Small intestine (tissue), 7 donors: ENCODE measurements at regions not wholly inside any gene's neighbourhood (a gene's known extent, or its start where the extent isn't known, plus 50 kb on each side); places are given as distances from the start of the nearest gene placed in this dataset.

ENCODE experiments used
- DNase-seq, 2 donors: peaks; one replicate each; pipeline versions ENCODE4 v3.0.0 to v3.0.0-alpha.2; 2013
- FAIRE-seq: peaks from 2 replicates; lab custom pipeline; 2012; peaks lifted over from hg19 to GRCh38; lab: Jason Lieb, UNC
- H3K27ac ChIP-seq, 3 donors: one replicate each; pipeline ENCODE4 v1.5.1; 2013; ENCODE audit warnings: low read length in 2 of 3, mild to moderate bottlenecking in 2 of 3, control low read depth in 1 of 3, inconsistent platforms in 1 of 3, low read depth in 1 of 3, moderate library complexity in 1 of 3
- H3K27me3 ChIP-seq, 3 donors: one replicate each; pipeline ENCODE4 v1.6.1; 2013; ENCODE audit warnings: low read length in 3 of 3, inconsistent platforms in 1 of 3; ENCODE audit not compliant: control insufficient read depth in 3 of 3, insufficient read depth in 3 of 3
- H3K36me3 ChIP-seq, 3 donors: one replicate each; pipeline ENCODE4 v1.6.1; 2013; ENCODE audit warnings: low read length in 3 of 3, inconsistent platforms in 1 of 3, low read depth in 1 of 3, mild to moderate bottlenecking in 1 of 3, moderate library complexity in 1 of 3; ENCODE audit not compliant: control insufficient read depth in 3 of 3, insufficient read depth in 2 of 3
- H3K4me1 ChIP-seq, 3 donors: one replicate each; pipeline ENCODE4 v1.6.1; 2013; ENCODE audit warnings: low read length in 2 of 3, inconsistent platforms in 1 of 3, low read depth in 1 of 3, mild to moderate bottlenecking in 1 of 3, moderate library complexity in 1 of 3; ENCODE audit not compliant: control insufficient read depth in 3 of 3, insufficient read depth in 2 of 3
- H3K4me3 ChIP-seq, 3 donors: one replicate each; pipeline ENCODE4 v1.5.1; 2013; ENCODE audit warnings: low read length in 3 of 3, control low read depth in 1 of 3, inconsistent platforms in 1 of 3, low read depth in 1 of 3, mild to moderate bottlenecking in 1 of 3, moderate library complexity in 1 of 3
- H3K9me3 ChIP-seq, 2 donors: one replicate each; pipeline ENCODE4 v1.6.1; 2013; ENCODE audit warnings: low read depth in 1 of 2, low read length in 1 of 2; ENCODE audit not compliant: control insufficient read depth in 2 of 2, insufficient read depth in 1 of 2
- WGBS, 3 donors: extraction: QIAGEN DNeasy Blood & Tissue Kit; methylation state at CpG; one replicate each; pipeline ENCODE4 v1.1.7; 2013; 5-methylcytosine and 5-hydroxymethylcytosine counted together
- donor health status: healthy with polysubstance abuse.
- donor health status: control.
- donor health status: control.
- donor health status: Bipolar disorder and iron deficiency.
- donor health status: healthy.

DNA sequence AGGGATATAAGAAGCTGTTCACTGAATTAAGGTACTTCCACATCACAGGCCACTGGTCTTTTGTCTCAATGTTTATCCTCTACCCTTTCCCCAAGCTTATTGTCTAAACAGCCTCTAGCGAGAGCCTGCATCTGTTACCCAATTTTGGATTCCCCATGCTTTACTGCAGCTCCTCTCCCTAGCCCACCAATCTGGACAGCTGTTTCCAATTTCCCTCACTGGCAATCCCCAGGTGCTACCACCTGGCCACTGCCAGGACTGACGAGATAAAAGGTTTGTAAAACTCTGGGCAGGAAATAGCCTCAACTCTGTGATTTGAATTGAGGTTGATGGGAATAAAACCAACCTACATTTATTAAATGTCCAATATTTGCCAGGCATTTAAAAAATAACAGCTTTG is 58.0 kb upstream of the TEX9 start:
- peak in 1 of 2 donors; percentile 2 for DNase-seq
- no peak for FAIRE-seq
- Histone ChIP-seq H3K27ac (no peak overlapping the region), H3K9me3 (peaks cover 0 to 3% of the 10 kb centered on the region in 2 donors), H3K4me1 (no peaks in the 10 kb centered on the region), H3K36me3 (no peaks in the 10 kb centered on the region), H3K27me3 (no peaks in the 10 kb centered on the region), H3K4me3 (no peak overlapping the region)
- 35 to 41% (median 38%) methylated on average over 2 of the region's 2 CpGs for WGBS, 3 donors

DNA sequence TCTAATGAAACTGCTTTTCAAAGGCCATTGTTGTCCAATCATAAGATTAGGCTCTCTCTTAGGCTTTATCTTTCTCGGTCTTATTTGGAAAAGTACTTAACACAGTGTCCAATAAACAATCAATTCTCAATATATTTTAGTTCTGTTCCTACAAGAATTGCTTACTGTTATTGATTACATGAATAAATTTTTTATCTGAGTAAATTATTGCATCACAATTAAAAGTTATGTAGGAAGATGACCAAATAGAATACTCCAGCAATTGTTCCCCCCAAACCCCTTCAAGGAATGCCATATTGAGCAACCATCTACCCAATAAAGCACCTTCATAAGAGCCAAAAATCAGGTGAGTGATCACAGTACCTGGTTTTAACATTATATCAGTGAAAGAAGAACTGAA is 55.0 kb upstream of the RFX7 start:
- Histone ChIP-seq H3K4me1 (no peaks in the 10 kb centered on the region), H3K27ac (no peak overlapping the region), H3K27me3 (no peaks in the 10 kb centered on the region), H3K4me3 (no peak overlapping the region), H3K9me3 (no peaks in the 10 kb centered on the region), H3K36me3 (no peaks in the 10 kb centered on the region)
- 82 to 88% (median 85%) methylated on average over 1 of the region's 1 CpG for WGBS, 3 donors
- DNase-seq, result no peak
- no peak for FAIRE-seq

DNA sequence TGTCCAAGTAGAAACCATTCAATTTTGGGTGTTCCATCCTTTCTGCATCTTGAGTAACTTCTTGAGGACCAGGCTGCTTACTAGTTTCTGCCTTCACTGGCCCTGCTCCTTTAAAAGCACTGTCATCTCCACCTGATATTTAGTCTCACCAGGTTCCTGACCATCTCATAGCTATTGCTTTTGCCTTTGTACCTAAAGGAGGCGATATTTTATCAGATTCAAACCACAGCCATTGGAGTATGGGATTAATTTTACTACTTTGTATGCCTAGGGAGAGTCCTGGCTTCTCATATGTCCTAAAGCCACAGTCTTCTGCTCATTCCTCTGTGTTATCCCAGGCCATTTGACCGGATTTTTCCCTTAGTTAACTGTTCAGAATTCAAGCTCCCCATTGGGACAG is 51.8 kb upstream of the RFX7 start:
- H3K27me3 ChIP-seq, result no peaks in the 10 kb centered on the region
- FAIRE-seq (no peak), DNase-seq (peak in 1 of 2 donors; percentile 16)
- no peak overlapping the region for H3K27ac ChIP-seq
- no peaks in the 10 kb centered on the region for H3K4me1 ChIP-seq
- H3K4me3 ChIP-seq, result no peak overlapping the region
- 55 to 79% (median 61%) methylated on average over 2 of the region's 2 CpGs for WGBS, 3 donors
- peaks cover 0 to 2% of the 10 kb centered on the region in 2 donors for H3K9me3 ChIP-seq
- H3K36me3 ChIP-seq, result no peaks in the 10 kb centered on the region

DNA sequence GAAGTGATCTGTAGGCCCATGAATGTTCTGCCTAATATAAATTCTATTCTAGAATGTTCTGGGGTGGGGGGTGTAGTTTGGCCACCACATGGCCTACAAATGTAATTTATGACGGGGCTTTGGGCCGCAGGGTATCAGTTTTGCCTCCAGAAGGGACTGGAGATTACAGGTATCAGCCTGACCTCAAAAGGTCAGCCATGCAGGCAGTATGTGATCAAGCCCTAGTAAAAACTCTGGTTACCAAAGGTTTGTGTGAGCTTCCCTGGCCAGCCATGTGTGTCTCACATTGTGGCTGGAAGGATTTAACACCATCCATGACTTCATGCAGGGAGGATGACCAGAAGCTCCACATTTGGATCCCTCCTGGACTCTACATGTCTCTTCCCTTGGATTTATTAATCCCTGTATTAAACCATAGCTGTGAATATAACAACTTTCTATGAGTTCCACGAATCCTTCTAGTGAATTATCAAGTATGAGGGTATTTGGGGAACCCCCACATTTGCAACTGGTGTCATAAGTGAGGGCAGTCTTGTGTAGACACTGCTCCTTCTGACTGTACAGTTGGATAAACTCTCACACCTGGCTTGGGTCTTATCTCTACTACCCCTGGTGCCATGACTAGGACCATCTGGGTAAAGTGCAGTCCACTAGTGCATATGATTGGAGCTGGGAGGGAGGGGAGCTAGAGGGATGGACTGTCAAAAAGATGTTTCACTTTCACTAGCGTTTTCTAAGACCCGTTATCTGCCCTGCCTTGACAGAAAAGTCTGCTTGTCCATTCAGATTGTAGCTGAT is 50.0 kb upstream of the RFX7 start:
- H3K27me3 ChIP-seq, result no peaks in the 10 kb centered on the region
- DNase-seq (peak in 1 of 2 donors; percentile 3), FAIRE-seq (no peak)
- H3K36me3 ChIP-seq, result no peaks in the 10 kb centered on the region
- H3K9me3 ChIP-seq, result peaks cover 0 to 14% of the 10 kb centered on the region in 2 donors
- no peaks in the 10 kb centered on the region for H3K4me1 ChIP-seq
- WGBS, 3 donors, result 57 to 66% (median 65%) methylated on average over 5 of the region's 5 CpGs
- H3K27ac ChIP-seq, result no peak overlapping the region
- no peak overlapping the region for H3K4me3 ChIP-seq
